ENCODE measurements at regions not wholly inside any gene's neighbourhood (a gene's known extent, or its start where the extent isn't known, plus 50 kb on each side); places are given as distances from the start of the nearest gene placed in this dataset.

DNA sequence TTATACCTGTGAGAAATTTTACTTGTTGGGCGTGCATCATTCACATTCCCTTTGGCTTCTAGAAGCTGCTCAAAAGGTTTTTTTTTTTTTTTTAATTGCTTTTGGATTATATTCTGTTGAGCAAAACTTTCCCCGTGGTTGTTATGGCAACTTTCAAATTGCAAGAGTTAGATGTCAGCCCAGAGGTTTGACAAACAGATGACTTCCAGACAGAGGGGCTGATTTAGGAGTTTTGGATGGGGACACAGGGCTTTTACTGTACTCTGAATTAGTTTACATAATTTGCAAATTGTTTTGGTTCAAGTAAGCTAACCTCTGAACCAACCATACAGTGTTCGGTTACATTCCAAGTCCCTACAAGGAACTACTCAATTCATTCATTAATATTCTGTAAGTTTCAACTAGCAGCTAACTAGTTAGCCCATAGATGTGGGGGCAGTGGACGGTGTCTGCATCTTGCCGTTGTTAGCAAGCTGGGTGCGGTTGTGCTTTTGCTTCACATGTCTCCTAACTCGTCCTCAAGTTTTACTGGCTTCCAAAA is 66.4 kb upstream of the JAZF1 start (continued):
- TF ChIP-seq, protein P1, sequence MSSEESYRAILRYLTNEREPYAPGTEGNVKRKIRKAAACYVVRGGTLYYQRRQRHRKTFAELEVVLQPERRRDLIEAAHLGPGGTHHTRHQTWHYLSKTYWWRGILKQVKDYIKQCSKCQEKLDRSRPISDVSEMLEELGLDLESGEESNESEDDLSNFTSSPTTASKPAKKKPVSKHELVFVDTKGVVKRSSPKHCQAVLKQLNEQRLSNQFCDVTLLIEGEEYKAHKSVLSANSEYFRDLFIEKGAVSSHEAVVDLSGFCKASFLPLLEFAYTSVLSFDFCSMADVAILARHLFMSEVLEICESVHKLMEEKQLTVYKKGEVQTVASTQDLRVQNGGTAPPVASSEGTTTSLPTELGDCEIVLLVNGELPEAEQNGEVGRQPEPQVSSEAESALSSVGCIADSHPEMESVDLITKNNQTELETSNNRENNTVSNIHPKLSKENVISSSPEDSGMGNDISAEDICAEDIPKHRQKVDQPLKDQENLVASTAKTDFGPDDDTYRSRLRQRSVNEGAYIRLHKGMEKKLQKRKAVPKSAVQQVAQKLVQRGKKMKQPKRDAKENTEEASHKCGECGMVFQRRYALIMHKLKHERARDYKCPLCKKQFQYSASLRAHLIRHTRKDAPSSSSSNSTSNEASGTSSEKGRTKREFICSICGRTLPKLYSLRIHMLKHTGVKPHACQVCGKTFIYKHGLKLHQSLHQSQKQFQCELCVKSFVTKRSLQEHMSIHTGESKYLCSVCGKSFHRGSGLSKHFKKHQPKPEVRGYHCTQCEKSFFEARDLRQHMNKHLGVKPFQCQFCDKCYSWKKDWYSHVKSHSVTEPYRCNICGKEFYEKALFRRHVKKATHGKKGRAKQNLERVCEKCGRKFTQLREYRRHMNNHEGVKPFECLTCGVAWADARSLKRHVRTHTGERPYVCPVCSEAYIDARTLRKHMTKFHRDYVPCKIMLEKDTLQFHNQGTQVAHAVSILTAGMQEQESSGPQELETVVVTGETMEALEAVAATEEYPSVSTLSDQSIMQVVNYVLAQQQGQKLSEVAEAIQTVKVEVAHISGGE (tag by site-specific recombination; conservative IDR thresholded peaks at IDR 0.05; ENCODE audit: low read depth) = no peak
- TF ChIP-seq ZNF560 (tag by site-specific recombination; IDR thresholded peaks at IDR 0.05; ENCODE audit: borderline replicate concordance) = no peak
- no peak for TF ChIP-seq ZFP3 (tag by site-specific recombination; IDR thresholded peaks at IDR 0.05; ENCODE audit: low read depth)
- TF ChIP-seq SP7 (tag by site-specific recombination; IDR thresholded peaks at IDR 0.05) = no peak
- no peak for TF ChIP-seq HOXC10 (CRISPR knock-in tag; IDR thresholded peaks at IDR 0.05)

DNA sequence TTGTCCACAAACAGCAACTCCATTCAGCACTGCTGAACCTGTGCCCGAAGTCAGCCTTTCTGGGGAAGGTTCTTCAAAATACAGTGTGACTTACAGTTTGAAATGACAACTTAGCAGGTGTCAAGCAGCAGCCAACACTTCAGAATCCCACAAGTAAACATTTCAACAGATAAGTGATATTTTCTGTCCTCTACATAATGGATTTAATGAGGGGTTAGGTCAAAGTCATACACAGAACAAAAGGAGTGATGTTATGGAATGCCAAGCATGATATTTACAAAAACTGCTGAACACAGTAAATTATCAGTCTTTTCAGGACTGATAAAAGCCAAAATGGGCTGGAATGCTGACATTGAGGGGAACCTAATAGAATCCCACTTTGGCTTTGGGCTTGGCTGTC is 77.6 kb upstream of the JAZF1 start:
- Histone ChIP-seq H3K27ac (ENCODE audit: extremely low read depth, low read depth, low read length) (no peak overlapping the region), H3K36me3 (ENCODE audit: control insufficient read depth in 2 of 2, insufficient read depth in 1 of 2, low read length in 2 of 2) (no peaks in the 10 kb centered on the region), H3K4me1 (ENCODE audit: control insufficient read depth, insufficient read depth, low read length) (peaks cover 5% of the 10 kb centered on the region), H3K9me3 (ENCODE audit: control insufficient read depth, insufficient read depth, low read depth, low read length) (no peaks in the 10 kb centered on the region), H3K4me3 (ENCODE audit: low read depth, low read length) (no peak overlapping the region)
- CTCF ChIA-PET = interaction anchor here (0.9 kb wide), 1 partner anchor 8 kb away, joined by 3 read pairs; no protein-coding TSS in a partner anchor
- POLR2A ChIA-PET = no interaction called here
- TF ChIP-seq, protein P2, sequence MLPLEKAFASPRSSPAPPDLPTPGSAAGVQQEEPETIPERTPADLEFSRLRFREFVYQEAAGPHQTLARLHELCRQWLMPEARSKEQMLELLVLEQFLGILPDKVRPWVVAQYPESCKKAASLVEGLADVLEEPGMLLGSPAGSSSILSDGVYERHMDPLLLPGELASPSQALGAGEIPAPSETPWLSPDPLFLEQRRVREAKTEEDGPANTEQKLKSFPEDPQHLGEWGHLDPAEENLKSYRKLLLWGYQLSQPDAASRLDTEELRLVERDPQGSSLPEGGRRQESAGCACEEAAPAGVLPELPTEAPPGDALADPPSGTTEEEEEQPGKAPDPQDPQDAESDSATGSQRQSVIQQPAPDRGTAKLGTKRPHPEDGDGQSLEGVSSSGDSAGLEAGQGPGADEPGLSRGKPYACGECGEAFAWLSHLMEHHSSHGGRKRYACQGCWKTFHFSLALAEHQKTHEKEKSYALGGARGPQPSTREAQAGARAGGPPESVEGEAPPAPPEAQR (tag by site-specific recombination; IDR thresholded peaks at IDR 0.05) = no peak
- TF ChIP-seq, protein P3, sequence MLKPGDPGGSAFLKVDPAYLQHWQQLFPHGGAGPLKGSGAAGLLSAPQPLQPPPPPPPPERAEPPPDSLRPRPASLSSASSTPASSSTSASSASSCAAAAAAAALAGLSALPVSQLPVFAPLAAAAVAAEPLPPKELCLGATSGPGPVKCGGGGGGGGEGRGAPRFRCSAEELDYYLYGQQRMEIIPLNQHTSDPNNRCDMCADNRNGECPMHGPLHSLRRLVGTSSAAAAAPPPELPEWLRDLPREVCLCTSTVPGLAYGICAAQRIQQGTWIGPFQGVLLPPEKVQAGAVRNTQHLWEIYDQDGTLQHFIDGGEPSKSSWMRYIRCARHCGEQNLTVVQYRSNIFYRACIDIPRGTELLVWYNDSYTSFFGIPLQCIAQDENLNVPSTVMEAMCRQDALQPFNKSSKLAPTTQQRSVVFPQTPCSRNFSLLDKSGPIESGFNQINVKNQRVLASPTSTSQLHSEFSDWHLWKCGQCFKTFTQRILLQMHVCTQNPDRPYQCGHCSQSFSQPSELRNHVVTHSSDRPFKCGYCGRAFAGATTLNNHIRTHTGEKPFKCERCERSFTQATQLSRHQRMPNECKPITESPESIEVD (tag by site-specific recombination; IDR thresholded peaks at IDR 0.05) = peak; percentile 68
- peak; percentile 77 for TF ChIP-seq FEZF1 (tag by site-specific recombination; IDR thresholded peaks at IDR 0.05)
- TF ChIP-seq ZNF600 (tag by site-specific recombination; IDR thresholded peaks at IDR 0.05) = peak; percentile 44; the same call in 1 of the 2 replicates
- no peak for TF ChIP-seq ZNF221 (tag by site-specific recombination; IDR thresholded peaks at IDR 0.05; ENCODE audit: borderline replicate concordance)
- peak; percentile 97 for TF ChIP-seq SP7 (tag by site-specific recombination; IDR thresholded peaks at IDR 0.05)

DNA sequence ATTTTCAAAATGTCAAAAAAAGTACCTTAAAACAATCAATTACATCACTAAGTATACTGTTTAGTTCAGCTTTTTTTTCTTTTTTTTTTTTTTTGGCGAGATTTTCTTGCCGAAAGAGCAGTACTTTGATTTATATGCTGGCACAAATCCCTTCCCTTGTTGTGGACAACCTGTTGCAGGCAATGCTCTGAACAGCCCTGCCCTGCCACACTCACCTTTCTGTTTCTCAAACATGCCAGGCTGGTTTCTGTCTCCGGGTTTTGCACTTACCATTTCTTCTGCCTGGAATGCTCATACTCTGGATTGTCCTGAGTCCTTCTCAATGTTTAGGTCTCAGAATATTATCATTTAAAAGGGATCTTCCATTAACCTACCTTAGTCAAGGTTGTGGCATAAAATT is 80.4 kb upstream of the JAZF1 start:
- ChIA-PET CTCF (no interaction called here), POLR2A (no interaction called here)
- no peaks in the 10 kb centered on the region for H3K9me3 ChIP-seq (ENCODE audit: control insufficient read depth, insufficient read depth, low read depth, low read length)
- TF ChIP-seq SCRT2 (tag by site-specific recombination; IDR thresholded peaks at IDR 0.05) (peak; percentile 65; the same call in 1 of the 2 replicates), MYNN (tag by site-specific recombination; IDR thresholded peaks at IDR 0.05; ENCODE audit: borderline replicate concordance) (no peak), ZNF544 (tag by site-specific recombination; IDR thresholded peaks at IDR 0.05) (no peak), KLF8 (tag by site-specific recombination; IDR thresholded peaks at IDR 0.05) (no peak), ZNF561 (tag by site-specific recombination; IDR thresholded peaks at IDR 0.05; ENCODE audit: borderline replicate concordance) (no peak), SCRT1 (tag by site-specific recombination; IDR thresholded peaks at IDR 0.05; ENCODE audit: borderline replicate concordance) (peak; percentile 52; the same call in 1 of the 2 replicates), ZNF121 (tag by site-specific recombination; IDR thresholded peaks at IDR 0.05) (no peak), ZNF707 (tag by site-specific recombination; IDR thresholded peaks at IDR 0.05) (no peak), ZNF335 (tag by site-specific recombination; conservative IDR thresholded peaks at IDR 0.05) (0 out of 2 replicates have a peak, but pooled peaks have one; percentile 29)
- TF ChIP-seq, protein P1 (tag by site-specific recombination; conservative IDR thresholded peaks at IDR 0.05; ENCODE audit: low read depth) = no peak
- TF ChIP-seq, protein P4, sequence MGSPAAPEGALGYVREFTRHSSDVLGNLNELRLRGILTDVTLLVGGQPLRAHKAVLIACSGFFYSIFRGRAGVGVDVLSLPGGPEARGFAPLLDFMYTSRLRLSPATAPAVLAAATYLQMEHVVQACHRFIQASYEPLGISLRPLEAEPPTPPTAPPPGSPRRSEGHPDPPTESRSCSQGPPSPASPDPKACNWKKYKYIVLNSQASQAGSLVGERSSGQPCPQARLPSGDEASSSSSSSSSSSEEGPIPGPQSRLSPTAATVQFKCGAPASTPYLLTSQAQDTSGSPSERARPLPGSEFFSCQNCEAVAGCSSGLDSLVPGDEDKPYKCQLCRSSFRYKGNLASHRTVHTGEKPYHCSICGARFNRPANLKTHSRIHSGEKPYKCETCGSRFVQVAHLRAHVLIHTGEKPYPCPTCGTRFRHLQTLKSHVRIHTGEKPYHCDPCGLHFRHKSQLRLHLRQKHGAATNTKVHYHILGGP (tag by site-specific recombination; IDR thresholded peaks at IDR 0.05) = no peak

More for the DNA sequence above, 80.4 kb upstream of the JAZF1 start:
- Histone ChIP-seq H3K27ac (ENCODE audit: extremely low read depth, low read depth, low read length) (no peak overlapping the region), H3K4me1 (ENCODE audit: control insufficient read depth, insufficient read depth, low read length) (peaks cover 5% of the 10 kb centered on the region), H3K4me3 (ENCODE audit: low read depth, low read length) (no peak overlapping the region), H3K36me3 (ENCODE audit: control insufficient read depth in 2 of 2, insufficient read depth in 1 of 2, low read length in 2 of 2) (no peaks in the 10 kb centered on the region)
